ENCODE measurements at regions not wholly inside any gene's neighbourhood (a gene's known extent, or its start where the extent isn't known, plus 50 kb on each side); places are given as distances from the start of the nearest gene placed in this dataset.

DNA sequence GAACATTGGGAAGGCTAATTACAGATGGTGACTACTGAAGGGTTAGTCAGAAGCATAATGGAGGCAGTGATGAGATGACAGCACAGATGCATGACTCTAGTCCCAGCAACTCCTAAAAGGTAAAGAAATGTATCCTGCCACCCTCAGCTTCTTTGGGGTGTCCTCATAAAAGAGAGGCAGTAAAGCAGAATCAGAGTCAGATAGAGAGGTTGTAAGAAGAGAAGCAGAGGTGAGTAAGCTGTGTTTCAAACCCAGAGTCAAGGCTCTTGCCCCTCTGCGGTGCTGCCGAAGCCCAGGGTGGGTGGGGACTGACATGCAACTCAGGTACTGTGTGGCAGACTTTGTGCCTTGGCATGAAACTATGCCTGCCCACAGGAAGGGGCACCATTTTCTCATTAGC lies 59.5 kb upstream of the PGM2 start:
- H3K4me3 ChIP-seq: no peak overlapping the region
- H3K9me3 ChIP-seq: no peaks in the 10 kb centered on the region
- intact Hi-C loops (cut with DNase I; ENCODE audit: low total_unique reads) (no loop called here), in situ Hi-C loops (cut with MboI; ENCODE audit: low pct_ligation_motif_present in 1 of 4, low pct_unique_long_range_greater_than_20kb in 1 of 4, low sequenced_read_pairs in 3 of 4) (no loop called here)
- H3K36me3 ChIP-seq: no peaks in the 10 kb centered on the region
- DNase-seq: no peak
- no peaks in the 10 kb centered on the region for H3K4me1 ChIP-seq
- 79 to 100% methylated on average over 2 of the region's 2 CpGs for WGBS, 2 donors (ENCODE audit: low coverage in 1 of 2)
- no peaks in the 10 kb centered on the region for H3K27me3 ChIP-seq
- TF ChIP-seq POLR2AphosphoS5 (IDR thresholded peaks at IDR 0.05): no peak
- no peak for TF ChIP-seq EP300 (IDR thresholded peaks at IDR 0.05; ENCODE audit: low read depth)
- TF ChIP-seq POLR2A (IDR thresholded peaks at IDR 0.05): no peak
- TF ChIP-seq, protein P1, sequence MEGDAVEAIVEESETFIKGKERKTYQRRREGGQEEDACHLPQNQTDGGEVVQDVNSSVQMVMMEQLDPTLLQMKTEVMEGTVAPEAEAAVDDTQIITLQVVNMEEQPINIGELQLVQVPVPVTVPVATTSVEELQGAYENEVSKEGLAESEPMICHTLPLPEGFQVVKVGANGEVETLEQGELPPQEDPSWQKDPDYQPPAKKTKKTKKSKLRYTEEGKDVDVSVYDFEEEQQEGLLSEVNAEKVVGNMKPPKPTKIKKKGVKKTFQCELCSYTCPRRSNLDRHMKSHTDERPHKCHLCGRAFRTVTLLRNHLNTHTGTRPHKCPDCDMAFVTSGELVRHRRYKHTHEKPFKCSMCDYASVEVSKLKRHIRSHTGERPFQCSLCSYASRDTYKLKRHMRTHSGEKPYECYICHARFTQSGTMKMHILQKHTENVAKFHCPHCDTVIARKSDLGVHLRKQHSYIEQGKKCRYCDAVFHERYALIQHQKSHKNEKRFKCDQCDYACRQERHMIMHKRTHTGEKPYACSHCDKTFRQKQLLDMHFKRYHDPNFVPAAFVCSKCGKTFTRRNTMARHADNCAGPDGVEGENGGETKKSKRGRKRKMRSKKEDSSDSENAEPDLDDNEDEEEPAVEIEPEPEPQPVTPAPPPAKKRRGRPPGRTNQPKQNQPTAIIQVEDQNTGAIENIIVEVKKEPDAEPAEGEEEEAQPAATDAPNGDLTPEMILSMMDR (IDR thresholded peaks at IDR 0.05): no peak
- no peak overlapping the region for H3K27ac ChIP-seq

DNA sequence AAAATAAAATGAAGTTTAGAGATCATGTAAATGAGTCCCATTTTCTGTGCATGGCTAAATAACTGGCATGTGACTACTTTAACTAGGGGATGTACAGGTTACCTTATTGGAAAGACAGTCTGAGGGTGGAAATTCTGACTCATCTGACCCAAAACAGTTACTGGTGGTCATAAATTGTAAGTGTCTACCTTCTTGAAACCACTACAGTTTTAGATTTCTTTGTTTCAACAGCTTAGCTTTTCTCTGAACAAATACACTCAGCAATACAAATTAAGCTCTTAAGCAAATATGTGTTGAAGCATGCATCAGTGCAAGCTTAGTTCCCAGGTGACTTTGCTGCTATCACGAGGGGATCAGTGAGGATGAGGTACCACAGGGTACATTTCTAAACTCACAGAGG lies 60.7 kb upstream of the PGM2 start:
- no peak overlapping the region for H3K4me3 ChIP-seq
- H3K36me3 ChIP-seq: no peaks in the 10 kb centered on the region
- TF ChIP-seq, protein P1 (IDR thresholded peaks at IDR 0.05): no peak
- TF ChIP-seq EP300 (IDR thresholded peaks at IDR 0.05; ENCODE audit: low read depth) (no peak), POLR2A (IDR thresholded peaks at IDR 0.05) (no peak)
- in situ Hi-C loops (cut with MboI; ENCODE audit: low pct_ligation_motif_present in 1 of 4, low pct_unique_long_range_greater_than_20kb in 1 of 4, low sequenced_read_pairs in 3 of 4) (no loop called here), intact Hi-C loops (cut with DNase I; ENCODE audit: low total_unique reads) (no loop called here)
- H3K9me3 ChIP-seq: no peaks in the 10 kb centered on the region
- H3K27ac ChIP-seq: no peak overlapping the region
- WGBS, 2 donors (ENCODE audit: low coverage in 1 of 2): 40 to 47% methylated on average over 1 of the region's 1 CpG
- no peak for DNase-seq
- H3K27me3 ChIP-seq: no peaks in the 10 kb centered on the region
- no peaks in the 10 kb centered on the region for H3K4me1 ChIP-seq

DNA sequence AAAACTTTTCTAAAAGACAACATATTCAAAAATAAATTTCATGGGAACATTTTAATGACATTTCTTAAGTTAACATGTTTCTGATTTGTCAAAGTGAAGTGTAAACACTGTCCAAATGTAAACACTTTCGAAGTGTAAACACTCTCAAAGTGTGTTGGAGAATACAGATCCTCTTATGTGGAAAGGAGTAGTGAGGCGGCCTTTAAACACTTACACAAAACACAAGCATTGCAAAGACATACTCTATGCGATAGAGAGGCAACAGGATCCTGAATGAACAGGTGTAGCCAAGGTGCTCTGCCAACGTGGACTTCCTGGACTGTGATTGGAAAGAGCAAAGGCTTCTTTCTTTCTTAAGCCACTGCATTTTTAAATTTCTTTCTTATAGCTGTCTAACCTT lies 62.7 kb upstream of the PGM2 start:
- H3K36me3 ChIP-seq: no peaks in the 10 kb centered on the region
- TF ChIP-seq, protein P1 (IDR thresholded peaks at IDR 0.05): no peak
- no peak for TF ChIP-seq POLR2A (IDR thresholded peaks at IDR 0.05)
- no peak for TF ChIP-seq POLR2AphosphoS5 (IDR thresholded peaks at IDR 0.05)
- no peak for TF ChIP-seq EP300 (IDR thresholded peaks at IDR 0.05; ENCODE audit: low read depth)
- WGBS, 2 donors (ENCODE audit: low coverage in 1 of 2): 44 to 48% methylated on average over 4 of the region's 4 CpGs
- DNase-seq: no peak
- intact Hi-C loops (cut with DNase I; ENCODE audit: low total_unique reads) (no loop called here), in situ Hi-C loops (cut with MboI; ENCODE audit: low pct_ligation_motif_present in 1 of 4, low pct_unique_long_range_greater_than_20kb in 1 of 4, low sequenced_read_pairs in 3 of 4) (no loop called here)
- no peak overlapping the region for H3K4me3 ChIP-seq
- H3K9me3 ChIP-seq: no peaks in the 10 kb centered on the region
- no peaks in the 10 kb centered on the region for H3K4me1 ChIP-seq
- no peak overlapping the region for H3K27ac ChIP-seq
- H3K27me3 ChIP-seq: no peaks in the 10 kb centered on the region

DNA sequence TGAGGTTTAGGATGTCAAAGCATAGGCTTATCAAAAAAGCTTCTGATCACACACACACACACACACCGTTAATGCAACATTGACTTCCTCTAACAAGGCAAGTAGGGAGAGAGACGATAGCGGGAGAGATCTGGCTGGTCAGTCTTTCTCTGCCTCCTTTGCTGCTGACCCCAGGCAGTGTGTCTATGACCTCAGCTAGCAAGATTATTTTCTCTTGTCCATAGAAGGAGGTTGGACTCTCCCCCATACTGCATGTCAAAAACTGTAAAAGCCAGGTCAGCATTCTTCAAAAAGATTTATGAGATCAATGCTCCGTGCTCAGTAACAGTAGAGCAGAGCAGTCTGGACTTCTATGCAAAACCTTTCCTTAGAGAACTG lies 63.5 kb upstream of the PGM2 start:
- no peak for TF ChIP-seq POLR2AphosphoS5 (IDR thresholded peaks at IDR 0.05)
- no peak for TF ChIP-seq POLR2A (IDR thresholded peaks at IDR 0.05)
- TF ChIP-seq, protein P1 (IDR thresholded peaks at IDR 0.05): no peak
- TF ChIP-seq EP300 (IDR thresholded peaks at IDR 0.05; ENCODE audit: low read depth): no peak
- no peaks in the 10 kb centered on the region for H3K4me1 ChIP-seq
- no peaks in the 10 kb centered on the region for H3K36me3 ChIP-seq
- 50 to 61% methylated on average over 4 of the region's 4 CpGs for WGBS, 2 donors (ENCODE audit: low coverage in 1 of 2)
- no peak for DNase-seq
- H3K9me3 ChIP-seq: no peaks in the 10 kb centered on the region
- no peak overlapping the region for H3K4me3 ChIP-seq
- H3K27me3 ChIP-seq: no peaks in the 10 kb centered on the region
- H3K27ac ChIP-seq: no peak overlapping the region
- in situ Hi-C loops (cut with MboI; ENCODE audit: low pct_ligation_motif_present in 1 of 4, low pct_unique_long_range_greater_than_20kb in 1 of 4, low sequenced_read_pairs in 3 of 4) (no loop called here), intact Hi-C loops (cut with DNase I; ENCODE audit: low total_unique reads) (no loop called here)

Data from transverse colon (tissue), 4 donors.